Stimulated activated CD4-positive, alpha-beta T cell treated with anti-CD3 and anti-CD28 coated beads, Interleukin-2, amount 100 ng/mL, for 24 hours (primary cell): ENCODE measurements at regions not wholly inside any gene's neighbourhood (a gene's known extent, or its start where the extent isn't known, plus 50 kb on each side); places are given as distances from the start of the nearest gene placed in this dataset.

ENCODE experiments used
- DNase-seq, 2 donors: peaks; one replicate each; pipeline ENCODE4 v3.0.0-alpha.2; 2020

DNA sequence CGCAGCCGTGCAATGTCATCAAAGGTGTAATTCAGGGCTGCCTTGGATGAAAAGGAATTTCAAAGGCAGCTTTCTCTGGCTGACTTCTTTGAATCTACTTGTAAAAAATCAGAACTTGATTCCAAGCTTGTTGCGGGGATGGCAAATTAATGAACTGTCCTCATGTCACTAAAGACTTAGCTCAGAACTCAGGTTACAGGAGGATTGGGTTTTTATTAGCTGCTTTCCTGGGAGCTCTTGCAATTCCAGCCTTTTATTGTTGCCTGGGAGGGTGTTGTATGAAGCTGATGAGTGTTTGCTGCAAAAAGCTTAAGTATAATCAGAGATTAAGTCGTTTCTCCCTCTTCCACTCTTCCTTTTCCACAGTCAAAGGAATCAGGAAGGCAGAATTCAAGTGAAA is 113.0 kb upstream of the CDH4 start:
- no peak for DNase-seq

DNA sequence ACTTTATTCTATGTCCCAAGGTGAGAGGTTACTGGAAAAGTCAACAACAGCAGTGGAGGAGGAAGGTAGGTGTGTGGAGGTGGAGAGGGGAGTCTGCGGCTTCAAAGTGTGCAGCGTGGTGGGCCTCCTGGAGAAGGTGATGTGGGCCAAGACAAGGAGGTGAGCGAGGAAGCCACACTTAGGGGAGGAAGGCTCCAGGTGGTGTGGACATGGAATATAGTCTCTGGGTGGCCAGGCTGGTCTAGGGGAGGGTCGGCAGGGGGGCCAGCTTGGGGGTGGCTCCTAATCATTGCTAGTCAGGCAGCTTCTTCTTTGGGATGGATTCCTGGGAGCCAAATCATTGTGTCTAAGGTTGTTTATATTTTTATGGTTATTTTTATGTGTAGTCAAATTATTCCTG is 111.5 kb upstream of the CDH4 start:
- DNase-seq, result no peak

GRCh38 chr20:61146023-61146422 is 106.0 kb upstream of the CDH4 start:
- DNase-seq, result no peak

DNA sequence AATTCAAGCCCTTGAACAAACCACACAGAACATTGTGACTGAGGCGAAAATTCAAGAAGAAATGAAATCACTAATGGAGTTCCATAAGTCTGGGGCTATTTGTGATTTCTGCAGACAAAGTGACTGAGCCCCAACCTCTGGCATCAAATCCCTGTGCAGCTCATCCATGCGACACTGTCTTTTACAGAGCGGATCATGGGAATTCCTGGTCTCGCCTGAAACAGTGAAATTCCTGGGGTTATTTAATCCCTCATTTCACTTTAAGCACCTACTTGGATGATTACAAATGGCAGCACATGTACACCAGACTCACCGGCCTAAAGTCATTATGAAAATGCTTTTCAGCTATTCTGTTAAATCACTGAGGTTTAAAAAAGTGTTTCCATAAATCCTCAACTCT is 102.4 kb upstream of the CDH4 start:
- no peak for DNase-seq

DNA sequence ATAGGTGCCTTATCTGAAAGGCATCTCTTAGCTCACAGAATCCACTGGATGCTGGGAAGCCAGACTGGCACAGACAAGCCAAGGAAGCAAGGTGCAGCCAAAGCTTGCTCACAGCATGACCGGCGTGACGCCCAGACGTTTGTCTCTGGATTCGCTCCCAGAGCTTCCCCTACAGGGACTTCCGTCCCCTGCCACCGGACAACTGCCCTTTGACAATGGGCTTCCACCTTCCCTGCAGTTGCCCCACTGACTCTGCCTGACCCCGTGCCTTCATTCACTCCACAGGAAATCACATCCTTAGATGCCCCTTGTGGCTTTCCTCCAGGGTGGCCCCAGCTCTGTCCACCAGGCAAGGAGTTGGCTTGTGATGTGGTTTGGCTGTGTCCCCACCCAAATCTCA is 94.8 kb upstream of the CDH4 start:
- no peak for DNase-seq

DNA sequence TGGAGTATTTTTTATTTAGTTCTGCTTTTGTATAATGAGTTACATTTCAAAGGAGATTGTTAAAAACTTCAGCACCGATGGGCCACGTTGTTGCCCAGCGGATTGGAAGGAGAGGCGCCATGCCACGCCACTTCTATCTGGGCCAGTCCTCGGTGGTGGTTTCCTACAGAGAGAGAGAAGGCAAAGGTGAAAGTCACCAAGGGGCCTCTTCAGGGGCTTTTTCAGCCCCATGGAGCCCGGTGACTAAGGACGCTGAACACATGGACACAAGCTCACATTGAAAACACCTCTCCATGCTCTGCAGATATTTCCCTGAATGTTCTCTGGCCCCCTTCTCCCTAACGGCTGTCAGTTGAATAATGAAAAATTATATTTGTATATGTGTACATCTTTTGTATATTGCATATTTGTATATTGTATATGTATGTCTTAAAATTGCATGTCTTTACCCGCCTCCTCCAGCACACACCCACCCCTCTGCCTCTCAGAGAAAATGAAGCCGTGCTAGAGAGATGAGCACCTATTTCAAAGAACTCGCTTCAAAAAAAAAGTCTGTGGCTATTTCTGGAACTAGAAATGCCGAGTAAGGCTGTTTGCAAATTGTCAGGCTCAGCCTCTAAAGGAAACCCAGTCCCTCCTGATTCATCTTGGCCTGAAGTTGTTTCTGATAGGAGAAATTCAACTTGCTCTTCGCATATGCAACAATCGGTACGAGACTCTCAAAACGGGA is 91.9 kb upstream of the CDH4 start:
- no peak for DNase-seq

GRCh38 chr20:61161726-61162390 is 90.2 kb upstream of the CDH4 start:
- no peak for DNase-seq

GRCh38 chr20:61162451-61162850 is 89.6 kb upstream of the CDH4 start:
- DNase-seq, result no peak

GRCh38 chr20:61163031-61163430 is 89.0 kb upstream of the CDH4 start:
- no peak for DNase-seq

- DNase-seq, result no peak
Observed at GRCh38 chr20:61166324-61166723, 85.7 kb upstream of the CDH4 start.

DNA sequence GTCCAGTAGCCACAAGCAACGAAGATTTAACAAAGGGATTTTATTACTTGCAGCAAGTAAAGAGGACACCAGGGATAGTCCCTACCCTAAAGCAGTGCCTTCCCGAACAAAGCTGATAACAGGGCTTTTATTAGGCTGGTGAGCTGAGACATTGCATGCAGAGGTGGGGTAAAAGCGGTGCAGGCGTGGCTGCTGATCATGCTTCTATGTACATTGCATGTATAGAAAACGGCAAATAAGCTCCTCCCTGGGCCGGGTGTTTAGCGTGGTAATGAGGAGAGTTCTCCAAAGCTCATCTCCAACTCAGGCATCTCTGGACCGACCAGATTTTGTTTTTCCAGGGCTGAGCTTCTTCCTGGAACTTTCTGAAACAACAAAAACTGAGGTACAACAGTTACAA is 83.5 kb upstream of the CDH4 start:
- no peak for DNase-seq

GRCh38 chr20:61169874-61170273 is 82.2 kb upstream of the CDH4 start:
- no peak for DNase-seq

GRCh38 chr20:61170496-61171320 is 81.4 kb upstream of the CDH4 start:
- no peak for DNase-seq

- DNase-seq, result no peak
Observed at GRCh38 chr20:61173267-61173666, 78.8 kb upstream of the CDH4 start.

GRCh38 chr20:61173961-61174725 is 77.9 kb upstream of the CDH4 start:
- no peak for DNase-seq

- DNase-seq, result no peak
Observed at GRCh38 chr20:61176874-61177273, 75.2 kb upstream of the CDH4 start.

GRCh38 chr20:61178551-61179071 is 73.5 kb upstream of the CDH4 start:
- no peak for DNase-seq

GRCh38 chr20:61184194-61184593 is 67.9 kb upstream of the CDH4 start:
- DNase-seq, result no peak

DNA sequence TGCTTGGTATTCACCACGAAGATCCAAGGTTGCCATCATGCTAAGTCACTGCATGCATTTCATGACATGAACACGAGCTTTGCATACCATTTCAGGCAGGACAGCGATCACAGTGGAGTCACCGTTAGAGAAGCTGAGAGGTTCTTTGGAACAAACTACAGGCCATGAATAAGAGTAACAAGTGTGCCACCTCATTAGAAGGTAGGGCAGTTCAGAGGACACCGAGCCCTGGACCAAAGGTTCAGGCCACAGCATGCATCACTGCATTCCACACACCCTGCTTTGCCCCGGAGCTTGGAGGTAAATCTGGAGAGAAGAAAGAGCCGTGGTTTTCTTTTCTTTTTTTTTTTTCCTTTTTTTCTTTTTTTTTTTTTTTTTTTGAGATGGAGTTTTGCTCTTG is 66.9 kb upstream of the CDH4 start:
- no peak for DNase-seq

- no peak for DNase-seq
Observed at GRCh38 chr20:61185841-61186601, 66.0 kb upstream of the CDH4 start.

DNA sequence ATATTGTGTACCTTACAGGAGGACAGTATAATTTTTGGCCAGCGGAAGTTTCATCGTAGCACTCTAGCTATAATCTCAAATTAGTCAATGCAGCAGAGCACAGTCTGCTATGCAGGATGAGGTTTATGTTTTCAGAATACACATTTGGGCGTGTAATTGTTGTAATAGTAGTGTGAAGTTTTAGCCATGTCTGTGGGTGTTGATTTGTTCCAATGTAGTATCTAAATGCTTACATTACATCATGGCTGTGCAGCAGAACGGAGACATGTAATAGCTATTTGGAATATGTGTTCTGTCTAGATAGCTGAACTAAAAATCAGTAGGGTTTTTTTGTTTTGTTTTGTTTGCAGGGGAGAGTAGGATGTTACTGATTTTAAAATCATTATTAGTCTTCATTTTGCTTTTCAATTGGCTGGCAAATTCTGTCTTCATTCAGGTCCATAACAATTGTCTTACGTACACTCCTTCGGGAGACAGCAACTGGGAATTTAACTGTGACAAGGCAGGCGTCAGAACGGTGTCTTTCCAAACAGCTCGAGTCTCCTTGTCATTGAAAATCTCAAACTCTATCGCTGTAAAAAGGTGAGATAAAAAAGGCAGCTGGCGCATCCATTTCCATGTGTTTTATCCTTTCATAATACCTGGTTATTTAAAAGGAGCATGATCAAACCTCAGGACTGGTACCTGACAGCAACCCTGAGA is 65.1 kb upstream of the CDH4 start:
- no peak for DNase-seq

- DNase-seq, result no peak
Observed at GRCh38 chr20:61189534-61189933, 62.5 kb upstream of the CDH4 start.
